IPS-11a (cell line): ENCODE measurements at regions not wholly inside any gene's neighbourhood (a gene's known extent, or its start where the extent isn't known, plus 50 kb on each side); places are given as distances from the start of the nearest gene placed in this dataset.

ENCODE experiments used
- H3K4me3 ChIP-seq: one replicate; pipeline ENCODE4 v1.5.1; 2013; ENCODE audit warnings: low read depth, low read length, control low read depth

DNA sequence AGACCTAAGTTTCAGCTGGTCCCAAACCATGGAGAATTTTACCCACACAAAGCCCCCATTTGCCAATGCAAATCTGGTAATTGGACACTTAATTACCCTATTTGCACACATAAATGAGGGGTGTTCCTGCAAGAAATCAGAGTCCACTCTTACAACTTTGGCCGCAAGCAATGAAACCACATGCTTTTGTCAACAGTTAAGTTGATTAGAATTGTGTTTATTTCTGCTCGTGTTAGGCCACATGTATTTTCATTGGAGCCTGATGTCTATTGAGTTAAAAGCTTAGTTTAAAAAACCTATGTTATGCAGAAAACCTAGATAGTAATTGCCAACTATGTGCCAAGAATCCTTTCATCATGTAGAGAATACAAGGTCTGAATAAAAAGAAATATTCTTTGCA is 153.8 kb upstream of the CMC1 start:
- H3K4me3 ChIP-seq: no peak overlapping the region

DNA sequence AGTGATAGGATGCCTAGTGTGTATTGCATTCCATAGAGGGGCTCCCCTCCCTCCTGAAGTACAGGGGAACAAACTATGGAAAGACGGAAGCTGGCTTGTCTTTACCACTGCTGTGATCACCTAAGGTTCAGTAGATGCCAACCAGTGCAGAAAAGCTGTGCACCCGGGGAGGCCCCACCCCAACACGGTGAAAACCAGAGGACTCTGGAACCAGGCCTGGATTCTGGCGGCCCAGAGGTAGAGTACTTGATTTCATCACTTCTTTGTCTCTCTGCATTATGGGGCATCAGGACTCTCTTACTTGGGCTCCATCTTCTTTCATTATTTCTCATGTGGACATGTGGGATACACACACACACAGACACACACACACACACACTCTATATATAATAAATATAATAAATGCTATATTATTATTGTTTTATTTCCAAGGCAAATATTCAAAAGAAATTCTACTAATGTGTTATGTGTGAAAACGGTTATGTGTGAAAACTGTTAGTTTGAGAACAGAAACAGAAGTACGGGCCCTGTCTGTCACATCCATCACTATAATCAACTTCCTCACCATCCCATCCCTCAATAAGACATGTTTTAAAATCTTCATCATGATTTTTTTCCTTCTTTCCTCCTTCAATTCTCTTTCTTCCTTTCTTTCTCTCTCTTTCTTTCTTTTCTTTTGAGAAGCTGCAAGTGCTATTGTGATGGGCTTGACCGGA is 152.4 kb upstream of the CMC1 start:
- H3K4me3 ChIP-seq: no peak overlapping the region

DNA sequence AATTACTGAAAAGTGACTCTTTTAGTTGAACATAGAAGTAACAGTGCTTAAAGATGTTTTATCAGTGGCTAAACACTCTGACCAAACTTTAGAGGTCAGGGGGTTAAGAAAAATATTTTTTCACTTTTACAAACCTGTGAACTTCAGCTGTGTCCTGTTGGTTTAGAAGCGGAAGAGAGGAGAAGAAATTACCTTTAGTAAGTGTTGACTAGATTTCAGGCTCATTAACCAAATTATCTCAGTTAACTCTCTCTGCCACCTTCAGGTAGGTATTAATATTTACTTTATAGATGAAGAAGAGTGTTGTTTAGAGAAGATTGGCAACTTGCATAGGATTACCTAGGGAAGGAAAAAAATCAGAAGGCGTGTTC is 151.9 kb upstream of the CMC1 start:
- H3K4me3 ChIP-seq: no peak overlapping the region

DNA sequence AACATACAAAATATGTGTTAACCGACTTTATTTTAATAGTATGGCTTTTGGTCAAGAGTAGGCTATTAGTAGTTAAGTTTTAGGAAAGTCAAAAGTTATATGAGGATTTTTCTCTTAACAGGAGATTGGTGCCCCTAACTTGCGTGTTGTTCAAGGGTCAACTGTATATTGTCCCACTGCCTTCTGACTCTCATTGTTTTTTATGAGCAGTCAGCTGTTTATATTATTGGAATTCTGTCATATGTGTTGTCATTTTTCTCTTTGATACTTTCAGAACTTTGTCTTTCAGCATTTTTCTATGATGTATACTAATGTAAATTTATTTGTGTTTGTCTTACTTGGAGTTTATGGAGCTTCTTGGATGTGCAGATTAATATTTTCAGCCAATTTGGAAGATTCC is 142.1 kb upstream of the CMC1 start:
- no peak overlapping the region for H3K4me3 ChIP-seq

DNA sequence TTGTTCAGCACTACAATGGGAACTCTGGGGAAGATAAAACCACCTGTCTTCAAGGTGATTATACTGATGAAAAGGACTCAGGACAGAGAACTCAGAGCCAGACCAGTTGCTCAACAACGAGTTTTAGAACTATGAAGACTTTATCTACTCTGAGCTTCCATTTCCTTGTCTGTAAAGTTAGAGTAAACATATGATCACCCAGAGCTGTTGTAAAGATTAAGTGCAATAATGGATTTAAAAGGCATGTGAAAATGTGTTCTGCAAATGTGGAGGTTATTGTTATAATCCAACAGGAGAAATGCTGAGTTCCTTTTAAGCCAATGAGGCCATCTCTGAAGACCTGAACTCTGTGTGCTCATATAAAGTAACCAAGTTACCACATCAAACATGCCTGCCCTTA is 139.7 kb upstream of the CMC1 start:
- no peak overlapping the region for H3K4me3 ChIP-seq

DNA sequence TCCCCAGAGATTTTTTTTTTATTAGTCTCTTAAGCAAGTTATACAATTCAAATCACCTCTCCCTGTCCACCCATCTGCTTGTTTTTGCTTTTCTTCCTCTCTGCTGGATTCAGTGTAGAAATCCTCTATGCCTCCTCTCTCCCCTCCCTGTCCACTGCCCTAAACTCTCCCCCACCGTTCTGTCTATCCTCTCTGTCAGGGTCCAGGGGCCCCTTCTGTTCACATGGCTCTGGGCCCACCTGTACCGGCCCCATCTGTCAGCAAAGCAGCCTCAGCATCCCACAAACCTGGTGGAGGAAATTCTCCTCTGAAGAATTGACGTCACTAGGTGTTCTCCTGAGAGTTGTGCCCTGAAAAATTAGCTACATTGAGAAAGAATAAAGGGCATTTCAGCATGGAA is 137.6 kb upstream of the CMC1 start:
- no peak overlapping the region for H3K4me3 ChIP-seq

DNA sequence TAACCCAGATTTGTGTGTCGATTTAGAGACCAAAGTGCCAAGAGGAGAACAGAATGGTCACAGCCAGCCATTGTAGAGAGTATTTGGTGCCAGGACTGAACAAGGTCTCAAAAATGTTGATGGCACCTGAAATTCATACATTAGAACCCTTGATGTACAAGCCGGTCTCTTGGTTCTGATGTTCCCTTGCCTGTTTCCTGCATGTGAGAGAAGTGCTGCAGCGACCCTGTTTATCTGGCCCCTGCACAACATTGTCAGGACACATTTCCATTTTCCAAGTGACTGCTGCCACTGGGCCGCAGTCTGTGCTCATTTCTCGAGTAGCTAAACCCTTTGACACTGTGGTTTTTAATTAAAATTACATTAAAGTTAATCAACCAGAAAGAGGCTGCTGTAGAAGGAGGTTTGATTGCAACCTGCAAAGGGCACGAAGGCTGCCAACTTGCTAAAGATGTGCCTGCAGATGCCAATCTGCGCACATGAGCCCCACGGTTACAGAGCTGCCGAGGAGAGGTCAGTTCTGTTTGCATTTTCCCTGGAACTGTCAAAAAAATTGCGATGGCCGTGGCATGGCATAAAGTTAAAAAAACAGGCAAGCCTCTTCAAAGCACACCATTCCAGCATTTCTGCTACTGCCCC is 136.4 kb upstream of the CMC1 start:
- H3K4me3 ChIP-seq: no peak overlapping the region

DNA sequence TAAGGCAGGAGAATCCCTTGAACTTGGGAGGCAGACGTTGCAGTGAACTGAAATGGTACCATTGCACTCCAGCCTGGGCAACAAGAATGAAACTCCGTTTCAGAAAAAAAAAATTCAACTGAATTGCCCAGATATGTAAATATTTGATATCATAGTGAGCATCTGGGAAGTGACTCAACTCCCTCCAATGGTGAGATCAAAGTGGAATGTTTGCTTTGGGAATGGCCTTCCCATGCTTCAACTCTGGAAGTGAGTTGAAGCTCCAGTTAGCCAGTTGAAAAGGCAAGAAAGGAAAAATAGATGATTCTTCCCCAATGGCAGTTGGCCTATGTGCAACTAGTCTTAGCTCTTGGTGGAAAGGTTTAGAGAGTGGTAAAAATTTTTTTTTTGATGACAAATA is 131.6 kb upstream of the CMC1 start:
- H3K4me3 ChIP-seq: no peak overlapping the region

DNA sequence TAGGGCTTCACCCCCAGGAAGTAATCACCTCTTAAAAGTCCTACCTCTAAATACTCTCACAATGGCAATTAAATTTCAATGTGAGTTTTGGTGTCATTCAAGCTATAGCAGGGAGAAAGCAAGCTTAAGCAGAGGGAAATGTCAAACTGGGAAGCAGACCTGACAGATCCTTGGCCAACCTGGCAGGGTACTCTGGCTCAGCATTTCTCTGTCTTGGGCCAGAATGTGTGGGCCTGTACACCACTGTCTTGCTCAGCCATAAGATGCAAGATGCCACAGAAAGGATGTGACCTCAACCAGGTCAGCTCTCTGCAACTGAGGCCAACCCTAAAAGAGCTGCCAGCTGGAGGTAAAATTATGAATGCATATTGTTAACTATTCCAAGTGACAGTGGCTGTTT is 130.6 kb upstream of the CMC1 start:
- no peak overlapping the region for H3K4me3 ChIP-seq

DNA sequence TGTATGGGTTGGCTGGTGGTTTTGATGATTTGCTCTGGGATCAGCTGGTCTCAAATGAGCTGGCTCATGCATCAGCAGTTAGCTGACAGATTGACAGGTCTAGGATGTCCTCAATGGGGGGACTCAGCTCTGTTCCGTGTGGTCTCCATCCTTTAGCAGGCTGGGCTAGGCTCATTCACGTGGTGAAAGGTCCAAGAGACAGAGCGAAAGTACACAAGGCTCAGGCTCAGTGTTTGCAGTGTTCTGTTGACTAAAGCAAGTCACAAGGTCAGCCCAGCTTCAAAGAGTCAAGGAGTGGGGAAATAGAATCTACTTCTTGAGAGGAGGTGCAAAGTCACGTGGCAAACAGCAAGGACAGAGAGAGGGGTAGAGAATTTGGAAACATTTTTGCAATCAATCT is 126.5 kb upstream of the CMC1 start:
- H3K4me3 ChIP-seq: no peak overlapping the region

DNA sequence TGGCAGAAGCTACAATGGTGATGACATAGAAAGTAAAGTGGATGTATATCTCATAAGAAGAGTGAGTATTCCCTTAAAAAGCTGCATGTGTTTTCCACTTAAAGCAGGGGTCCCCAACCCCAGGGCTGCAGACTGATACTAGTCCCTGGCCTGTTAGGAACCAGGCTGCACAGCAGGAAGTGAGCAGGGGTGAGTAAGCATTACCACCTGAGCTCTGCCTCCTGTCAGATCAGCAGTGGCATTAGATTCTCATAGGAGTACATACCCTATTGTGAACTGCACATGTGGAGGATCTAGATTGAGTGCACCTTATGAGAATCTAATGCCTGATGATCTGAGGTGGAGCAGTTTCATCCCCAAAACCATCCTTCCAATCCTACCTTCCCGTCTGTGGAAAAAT is 126.1 kb upstream of the CMC1 start:
- H3K4me3 ChIP-seq: no peak overlapping the region

DNA sequence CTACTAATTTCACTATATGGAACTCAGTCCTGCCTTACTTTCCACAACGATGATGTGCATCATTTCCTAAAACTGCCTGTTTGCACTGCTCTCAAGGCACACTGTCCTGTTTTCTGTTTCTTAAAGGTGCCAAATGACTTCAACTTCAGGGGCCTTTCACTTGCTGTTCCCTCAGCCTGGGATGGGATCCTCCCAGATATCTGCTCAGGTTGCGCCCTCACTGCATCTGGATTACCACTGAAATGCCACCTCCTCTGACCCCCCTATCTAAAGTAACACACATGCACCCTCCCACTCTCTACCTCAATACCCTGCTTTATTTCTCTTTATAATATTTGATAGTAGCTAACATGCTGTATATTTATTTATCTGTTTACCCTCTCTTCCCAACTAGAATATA is 123.8 kb upstream of the CMC1 start:
- H3K4me3 ChIP-seq: no peak overlapping the region

DNA sequence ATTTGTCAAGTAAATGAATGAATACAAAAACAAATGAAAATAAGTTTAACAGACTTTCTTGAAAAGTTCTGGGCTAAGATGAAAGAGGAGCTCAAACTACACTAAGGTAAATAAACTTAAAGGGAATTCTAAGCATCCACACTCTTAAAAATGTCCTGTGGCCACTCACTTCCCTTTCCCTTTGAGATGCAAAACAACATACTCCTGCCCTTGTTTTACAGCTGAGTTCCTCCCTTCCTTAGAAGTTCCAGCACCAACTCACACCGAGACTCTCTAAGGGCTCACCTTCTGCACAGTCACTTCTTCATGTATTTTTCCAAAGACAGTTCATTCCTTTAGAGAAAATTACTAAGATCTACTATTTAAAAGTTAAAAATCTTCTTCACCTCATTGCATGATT is 123.3 kb upstream of the CMC1 start:
- H3K4me3 ChIP-seq: no peak overlapping the region

DNA sequence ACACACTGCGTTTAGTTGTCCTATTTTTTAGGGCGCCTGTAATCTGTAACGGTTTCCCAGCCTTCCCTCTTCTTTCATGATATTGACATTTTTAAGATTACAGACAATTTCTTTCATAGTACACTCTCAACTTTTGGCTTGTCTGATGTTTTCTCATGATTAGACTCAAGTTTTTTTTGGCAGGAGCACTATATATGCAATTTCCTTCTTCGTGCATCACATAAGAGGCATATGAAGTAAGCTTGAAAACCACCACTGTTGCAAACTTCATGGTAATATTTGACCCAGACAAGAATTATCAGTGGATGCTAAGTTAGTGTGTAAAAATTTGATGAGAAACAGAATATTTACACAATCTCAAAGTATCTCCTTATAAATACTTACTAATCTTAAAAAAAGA is 119.2 kb upstream of the CMC1 start:
- H3K4me3 ChIP-seq: no peak overlapping the region

DNA sequence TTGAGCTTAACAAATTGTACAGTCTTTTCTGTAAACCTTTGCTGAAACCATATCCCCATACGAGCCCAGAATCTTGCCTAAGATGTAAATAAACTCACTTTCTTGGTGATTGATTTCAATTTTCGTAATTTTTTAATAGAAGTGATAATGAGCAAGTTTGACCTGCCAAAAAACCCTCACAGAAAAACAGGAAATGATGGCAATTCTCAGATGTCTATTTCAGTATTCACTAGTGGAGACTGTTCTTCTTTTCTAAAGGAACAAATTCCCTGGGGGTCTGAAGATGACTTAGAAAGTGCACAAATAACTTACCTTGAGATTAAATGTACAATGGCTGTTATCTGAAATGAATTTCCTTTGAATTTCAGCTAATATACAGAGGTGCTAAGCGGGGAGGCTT is 116.5 kb upstream of the CMC1 start:
- H3K4me3 ChIP-seq: no peak overlapping the region

DNA sequence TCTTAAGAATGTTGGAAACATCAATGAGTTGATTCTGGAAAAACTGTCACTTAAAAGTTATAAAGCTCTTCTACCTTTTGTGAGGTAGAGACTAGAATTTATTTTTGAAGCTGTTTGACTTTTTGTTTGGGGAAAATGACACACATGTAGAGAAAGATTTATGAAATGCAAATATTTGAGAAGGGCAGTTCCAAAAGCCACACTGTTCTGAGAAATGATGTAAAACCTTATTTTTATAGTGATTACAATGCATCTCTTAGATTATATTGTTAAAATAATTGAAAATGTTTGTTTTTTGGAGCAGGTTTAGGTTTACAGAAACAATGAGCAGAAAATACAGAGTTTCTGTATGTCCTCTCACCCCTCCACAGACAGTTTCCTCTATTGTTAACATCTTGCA is 116.1 kb upstream of the CMC1 start:
- H3K4me3 ChIP-seq: no peak overlapping the region

DNA sequence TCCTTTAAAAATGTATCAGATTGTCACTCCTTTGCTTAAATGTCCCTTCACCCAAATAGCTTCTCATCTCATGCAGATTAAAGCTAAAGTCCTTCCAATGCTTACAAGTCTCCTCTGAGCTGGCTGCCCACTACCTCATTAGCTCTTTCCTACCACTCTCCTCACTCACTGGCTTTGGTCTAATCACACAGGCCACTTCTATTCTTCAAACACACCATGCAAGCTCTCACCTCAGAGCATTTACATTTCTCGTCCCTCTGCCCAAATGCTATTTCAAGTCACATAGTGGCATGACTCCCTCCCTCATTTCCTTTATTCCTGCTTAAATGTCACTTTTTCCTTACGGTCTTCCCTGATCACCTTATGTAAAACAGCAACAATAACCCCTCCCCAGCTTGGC is 110.6 kb upstream of the CMC1 start:
- no peak overlapping the region for H3K4me3 ChIP-seq

DNA sequence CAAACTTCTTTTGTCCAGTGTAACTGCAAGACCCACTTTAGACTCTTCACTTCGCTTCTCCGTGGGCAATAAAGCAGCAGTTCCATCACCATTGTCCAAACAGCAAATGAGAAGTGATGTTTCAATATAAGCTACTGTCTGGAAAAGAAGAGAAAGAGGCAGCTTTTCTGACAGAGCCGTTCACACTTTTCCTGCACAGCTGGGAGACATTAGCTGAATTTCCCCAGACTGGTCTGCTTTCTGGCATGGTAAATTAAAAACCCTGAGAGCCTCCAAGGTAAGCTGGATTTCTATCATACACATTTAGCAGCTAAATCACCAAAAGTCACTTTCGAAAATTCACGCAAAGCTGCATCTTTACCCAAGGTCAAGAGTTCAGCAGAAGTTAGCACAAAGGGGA is 108.5 kb upstream of the CMC1 start:
- no peak overlapping the region for H3K4me3 ChIP-seq

DNA sequence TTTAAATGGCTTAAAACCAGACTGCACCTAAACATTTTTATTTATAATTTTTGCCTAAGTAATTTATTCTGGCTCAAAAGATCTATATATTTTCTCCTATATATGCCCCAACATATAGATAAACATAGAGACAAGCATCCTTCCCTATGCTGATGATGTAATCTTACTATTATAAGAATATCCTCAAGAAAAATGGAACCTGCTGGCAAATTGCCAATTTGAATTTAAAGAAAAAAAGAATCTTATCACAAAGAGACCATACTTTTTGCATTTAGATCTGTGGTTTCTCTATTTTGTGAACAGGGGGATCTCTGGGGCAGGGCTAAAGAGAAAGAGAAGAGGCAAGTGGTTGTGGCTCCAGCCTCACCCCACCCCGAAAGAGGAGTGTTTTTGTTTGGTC is 107.2 kb upstream of the CMC1 start:
- no peak overlapping the region for H3K4me3 ChIP-seq

DNA sequence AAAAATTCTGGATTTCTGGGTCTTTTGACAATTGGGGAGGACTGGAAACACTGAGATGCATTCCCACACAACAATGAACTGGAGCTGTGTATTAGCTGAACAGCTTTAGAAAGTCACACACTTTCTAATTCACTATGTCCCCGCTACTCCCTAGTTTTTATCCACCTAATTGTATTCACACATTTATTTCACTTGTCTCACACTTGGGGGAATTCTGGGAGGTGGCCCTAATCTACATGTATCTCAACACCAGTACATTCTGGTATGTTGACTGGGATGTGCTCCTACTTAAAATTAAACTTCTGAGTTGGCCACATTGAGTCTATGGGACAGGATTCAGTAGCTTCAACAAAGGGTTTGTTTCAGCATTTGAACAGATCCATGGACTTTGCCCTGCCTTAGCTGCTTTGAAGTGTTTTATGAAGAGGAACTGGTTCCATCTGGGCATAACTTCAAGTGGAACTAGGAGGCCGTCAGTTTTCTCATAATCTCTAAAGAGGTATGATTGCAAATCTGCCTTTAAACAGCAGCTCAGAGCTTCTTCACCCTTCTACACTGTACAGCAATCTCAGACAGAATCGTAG is 106.5 kb upstream of the CMC1 start:
- no peak overlapping the region for H3K4me3 ChIP-seq

DNA sequence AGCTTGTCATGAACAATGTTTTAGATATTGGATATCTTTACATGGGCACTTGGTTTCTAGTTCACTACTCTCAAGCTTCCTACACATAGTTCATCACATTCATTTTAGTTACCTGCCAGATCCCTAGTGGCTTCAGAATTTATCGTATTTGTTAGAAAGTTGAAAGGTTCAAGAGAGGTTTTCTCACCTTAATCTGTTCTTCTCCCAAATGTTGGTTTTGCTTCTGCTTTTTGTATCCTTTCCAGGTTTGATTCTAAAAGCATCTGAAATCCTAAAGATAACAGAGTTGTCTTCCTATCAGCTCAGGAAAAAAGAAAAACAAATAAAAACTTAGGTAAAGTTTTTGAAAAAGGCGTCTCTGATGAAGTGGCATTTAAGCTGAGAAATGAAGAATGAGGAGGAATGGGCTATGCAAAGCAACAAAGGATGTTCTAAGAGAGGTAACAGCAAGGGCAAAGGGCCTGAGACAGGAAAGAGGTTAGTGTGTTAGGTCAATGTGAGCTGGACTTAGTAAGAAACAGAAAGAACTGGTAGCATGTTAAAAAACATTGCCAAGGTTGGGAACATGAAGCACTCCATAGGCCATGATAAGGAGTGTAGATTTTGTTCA is 104.7 kb upstream of the CMC1 start:
- no peak overlapping the region for H3K4me3 ChIP-seq

DNA sequence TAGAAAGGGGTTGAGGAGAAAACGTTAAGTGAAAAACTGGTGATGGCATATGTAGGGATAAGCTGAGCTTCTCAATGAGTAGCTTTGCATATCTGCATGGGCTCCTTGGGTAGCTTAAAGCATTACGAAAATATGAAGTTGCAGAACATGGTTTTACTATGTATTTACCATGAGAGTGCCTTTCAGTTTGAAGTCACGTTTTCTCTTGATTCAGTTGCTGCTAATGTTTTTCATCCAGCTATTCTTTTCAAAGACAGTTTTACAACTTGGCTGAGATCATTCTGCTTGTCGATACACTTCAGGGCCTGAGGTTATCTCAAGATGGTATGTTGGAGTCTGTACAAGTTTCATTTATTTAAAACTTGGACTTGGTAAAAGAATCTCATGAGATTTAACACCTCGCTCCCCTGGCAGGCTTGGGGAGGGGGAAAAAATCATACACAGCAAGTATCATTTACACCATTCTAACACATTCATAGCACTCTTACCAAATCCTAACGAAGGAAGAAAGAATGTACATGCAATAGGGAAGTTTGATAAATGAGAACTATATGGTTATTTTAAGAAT is 103.3 kb upstream of the CMC1 start:
- H3K4me3 ChIP-seq: no peak overlapping the region
